IPS DF 6.9 (cell line): ENCODE measurements at regions not wholly inside any gene's neighbourhood (a gene's known extent, or its start where the extent isn't known, plus 50 kb on each side); places are given as distances from the start of the nearest gene placed in this dataset.

ENCODE experiments used
- DNase-seq: peaks from one replicate; pipeline ENCODE4 v3.0.0-alpha.2; 2013; ENCODE audit warnings: low read depth, low spot score
- H3K27ac ChIP-seq: one replicate; pipeline ENCODE4 v1.5.1; 2013; ENCODE audit warnings: low read length, control low read depth
- H3K27me3 ChIP-seq: 2 replicates; pipeline ENCODE4 v1.6.1; 2013; ENCODE audit warnings: mild to moderate bottlenecking, low read length; ENCODE audit not compliant: control insufficient read depth, insufficient read depth
- H3K36me3 ChIP-seq: 2 replicates; pipeline ENCODE4 v1.6.1; 2013; ENCODE audit warnings: low read length; ENCODE audit not compliant: control insufficient read depth, insufficient read depth
- H3K4me1 ChIP-seq: 2 replicates; pipeline ENCODE4 v1.6.1; 2013; ENCODE audit warnings: low read length; ENCODE audit not compliant: control insufficient read depth, insufficient read depth
- H3K4me3 ChIP-seq: 2 replicates; pipeline ENCODE4 v1.5.1; 2013; ENCODE audit warnings: mild to moderate bottlenecking, low read length
- H3K9me3 ChIP-seq: 2 replicates; pipeline ENCODE4 v1.6.1; 2013; ENCODE audit warnings: low read length, inconsistent platforms; ENCODE audit not compliant: control insufficient read depth, insufficient read depth
- WGBS: extraction: QIAGEN DNeasy Blood & Tissue Kit; methylation state at CpG from one replicate; pipeline ENCODE4 v1.1.7; 2013; ENCODE audit warnings: mixed read lengths, missing lambda C conversion rate; ENCODE audit not compliant: insufficient read length, insufficient coverage; 5-methylcytosine and 5-hydroxymethylcytosine counted together

GRCh38 chr10:123548770-123549169 is 117.4 kb upstream of the GPR26 start:
- no CpG with 5 or more reads among the region's 2 CpGs for WGBS
- H3K4me1 ChIP-seq, result peaks cover 2% of the 10 kb centered on the region; the same call in 1 of the 2 replicates
- no peaks in the 10 kb centered on the region for H3K9me3 ChIP-seq
- H3K27me3 ChIP-seq, result no peaks in the 10 kb centered on the region
- H3K36me3 ChIP-seq, result no peaks in the 10 kb centered on the region
- no peak overlapping the region for H3K27ac ChIP-seq
- DNase-seq, result no peak
- H3K4me3 ChIP-seq, result no peak overlapping the region

- Histone ChIP-seq H3K4me3 (no peak overlapping the region), H3K27ac (no peak overlapping the region), H3K4me1 (peaks cover 2% of the 10 kb centered on the region; the same call in 1 of the 2 replicates), H3K27me3 (no peaks in the 10 kb centered on the region), H3K36me3 (no peaks in the 10 kb centered on the region), H3K9me3 (no peaks in the 10 kb centered on the region)
- no CpG with 5 or more reads among the region's 7 CpGs for WGBS
- DNase-seq, result no peak
Observed at GRCh38 chr10:123549761-123550454, 116.2 kb upstream of the GPR26 start.

DNA sequence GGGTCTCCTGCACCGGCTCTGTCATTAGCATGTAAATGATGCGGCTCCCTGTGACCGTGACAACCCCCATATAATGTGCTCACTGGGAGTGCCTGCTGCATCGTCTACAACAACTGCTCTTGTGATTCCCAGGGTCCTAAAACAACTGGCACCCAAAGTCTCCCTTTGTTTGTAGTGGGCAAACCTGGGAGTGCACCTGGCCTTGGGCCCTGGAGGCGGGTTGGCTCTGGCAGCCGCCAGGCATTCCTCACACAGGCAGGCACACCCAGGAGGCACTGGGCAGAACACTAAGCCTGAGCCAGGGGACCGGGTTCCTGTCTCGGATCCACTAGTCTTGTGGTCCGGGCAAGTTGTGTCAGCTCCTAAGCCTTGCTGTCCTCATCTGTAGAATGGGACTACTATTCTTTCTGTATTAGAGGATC is 115.5 kb upstream of the GPR26 start:
- Histone ChIP-seq H3K9me3 (no peaks in the 10 kb centered on the region), H3K36me3 (no peaks in the 10 kb centered on the region), H3K27ac (no peak overlapping the region), H3K27me3 (no peaks in the 10 kb centered on the region), H3K4me3 (no peak overlapping the region), H3K4me1 (peaks cover 2% of the 10 kb centered on the region; the same call in 1 of the 2 replicates)
- WGBS, result no CpG with 5 or more reads among the region's 9 CpGs
- DNase-seq, result no peak

DNA sequence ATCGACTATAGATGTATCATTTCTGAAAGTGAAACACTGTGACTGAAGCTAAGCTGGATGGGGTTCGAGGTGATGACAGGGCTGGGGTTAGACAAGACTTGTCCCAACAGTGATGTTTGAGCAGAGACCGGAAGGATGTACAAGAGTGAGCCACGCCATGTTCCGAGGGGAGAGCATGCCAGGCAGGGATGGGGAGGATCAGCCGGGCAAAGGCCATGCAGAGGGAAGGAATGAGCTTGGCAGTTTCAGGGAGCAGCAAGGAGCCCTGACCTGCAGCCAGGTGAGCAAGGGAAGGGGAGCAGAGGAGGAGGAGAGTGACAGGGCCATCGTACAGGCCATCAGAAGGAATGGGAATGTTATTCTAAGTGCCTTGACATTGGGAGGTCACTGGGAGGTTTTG is 114.9 kb upstream of the GPR26 start:
- Histone ChIP-seq H3K9me3 (no peaks in the 10 kb centered on the region), H3K4me1 (peaks cover 2% of the 10 kb centered on the region; the same call in 1 of the 2 replicates), H3K4me3 (no peak overlapping the region), H3K36me3 (no peaks in the 10 kb centered on the region), H3K27ac (no peak overlapping the region), H3K27me3 (no peaks in the 10 kb centered on the region)
- no peak for DNase-seq
- no CpG with 5 or more reads among the region's 7 CpGs for WGBS

DNA sequence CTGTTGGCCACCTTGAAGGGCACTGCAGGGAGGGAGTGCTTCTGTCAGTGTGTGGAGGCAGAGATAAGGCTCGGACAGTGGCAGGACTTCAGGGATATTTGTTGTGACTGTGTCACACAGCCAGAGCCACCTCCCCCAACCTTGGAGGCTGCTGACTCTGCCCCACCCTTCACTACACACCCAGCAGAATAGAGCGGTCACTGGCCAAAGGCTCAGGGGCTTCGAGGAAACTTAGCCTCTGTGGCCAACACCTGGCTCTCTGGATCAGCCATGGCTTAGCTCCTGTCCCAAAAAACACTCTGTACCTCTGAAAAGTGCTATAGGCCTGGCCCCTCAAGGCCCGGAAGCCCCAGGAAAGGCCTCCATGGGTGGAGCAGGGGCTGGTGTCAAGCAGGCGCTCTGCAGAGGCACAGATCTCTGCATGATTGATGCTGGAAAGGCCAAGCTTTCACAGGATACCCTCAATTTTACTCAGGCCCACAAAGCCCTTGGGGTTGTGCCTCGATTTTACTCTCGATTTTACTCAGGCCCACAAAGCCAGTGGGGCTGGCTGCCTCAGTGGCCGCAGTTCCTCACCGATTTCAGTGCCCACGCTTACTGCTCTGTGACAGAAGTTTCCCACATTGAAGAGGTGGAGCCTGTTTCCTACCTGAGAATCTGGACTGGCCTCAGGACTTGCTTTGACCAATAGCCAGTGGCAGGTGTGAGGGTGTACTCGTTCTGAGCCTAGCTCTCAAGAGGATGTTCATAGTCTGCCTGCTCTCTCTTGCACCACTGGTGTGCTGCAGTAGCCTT is 113.2 kb upstream of the GPR26 start:
- Histone ChIP-seq H3K27me3 (no peaks in the 10 kb centered on the region), H3K4me3 (no peak overlapping the region), H3K36me3 (no peaks in the 10 kb centered on the region), H3K9me3 (no peaks in the 10 kb centered on the region), H3K27ac (no peak overlapping the region), H3K4me1 (peaks cover 2% of the 10 kb centered on the region; the same call in 1 of the 2 replicates)
- whole genome bisulfite sequencing, result no CpG with 5 or more reads among the region's 11 CpGs
- no peak for DNase-seq

- Histone ChIP-seq H3K4me1 (peaks cover 2% of the 10 kb centered on the region; the same call in 1 of the 2 replicates), H3K36me3 (no peaks in the 10 kb centered on the region), H3K9me3 (no peaks in the 10 kb centered on the region), H3K4me3 (no peak overlapping the region), H3K27ac (no peak overlapping the region), H3K27me3 (no peaks in the 10 kb centered on the region)
- no CpG with 5 or more reads among the region's 10 CpGs for WGBS
- no peak for DNase-seq
Observed at GRCh38 chr10:123553810-123554430, 112.2 kb upstream of the GPR26 start.

GRCh38 chr10:123554656-123555055 is 111.5 kb upstream of the GPR26 start:
- Histone ChIP-seq H3K4me3 (no peak overlapping the region), H3K9me3 (no peaks in the 10 kb centered on the region), H3K36me3 (no peaks in the 10 kb centered on the region), H3K4me1 (peaks cover 2% of the 10 kb centered on the region; the same call in 1 of the 2 replicates), H3K27ac (no peak overlapping the region), H3K27me3 (no peaks in the 10 kb centered on the region)
- no peak for DNase-seq
- WGBS, result no CpG with 5 or more reads among the region's 8 CpGs

DNA sequence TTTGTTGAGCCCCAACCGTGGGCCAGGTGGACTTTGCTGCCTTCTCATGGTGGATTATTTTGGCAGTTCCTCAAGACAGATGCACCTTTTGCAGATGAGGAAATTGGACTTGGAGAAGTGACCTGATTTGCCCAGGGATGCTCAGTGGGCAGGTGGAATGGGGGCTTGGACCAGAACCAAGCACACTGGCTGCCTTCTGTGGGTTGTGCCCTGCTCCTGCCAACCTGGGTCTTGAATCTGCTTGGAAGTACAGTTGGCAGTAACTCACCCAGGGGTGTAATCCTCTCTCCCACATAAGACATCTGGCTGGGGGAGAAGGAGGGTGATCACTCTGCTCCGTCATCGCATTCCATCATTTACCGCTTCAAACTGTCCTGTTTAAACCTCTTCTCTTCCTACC is 110.5 kb upstream of the GPR26 start:
- H3K36me3 ChIP-seq, result no peaks in the 10 kb centered on the region
- H3K27ac ChIP-seq, result no peak overlapping the region
- no peaks in the 10 kb centered on the region for H3K9me3 ChIP-seq
- H3K27me3 ChIP-seq, result no peaks in the 10 kb centered on the region
- DNase-seq, result no peak
- H3K4me1 ChIP-seq, result peaks cover 2% of the 10 kb centered on the region; the same call in 1 of the 2 replicates
- WGBS, result no CpG with 5 or more reads among the region's 4 CpGs
- no peak overlapping the region for H3K4me3 ChIP-seq

GRCh38 chr10:123556049-123556448 is 110.1 kb upstream of the GPR26 start:
- WGBS, result no CpG with 5 or more reads among the region's 7 CpGs
- Histone ChIP-seq H3K36me3 (no peaks in the 10 kb centered on the region), H3K9me3 (no peaks in the 10 kb centered on the region), H3K4me3 (no peak overlapping the region), H3K27me3 (no peaks in the 10 kb centered on the region), H3K4me1 (no peaks in the 10 kb centered on the region), H3K27ac (no peak overlapping the region)
- DNase-seq, result no peak

GRCh38 chr10:123556736-123557135 is 109.4 kb upstream of the GPR26 start:
- DNase-seq, result no peak
- H3K9me3 ChIP-seq, result no peaks in the 10 kb centered on the region
- no peaks in the 10 kb centered on the region for H3K27me3 ChIP-seq
- no peaks in the 10 kb centered on the region for H3K4me1 ChIP-seq
- H3K36me3 ChIP-seq, result no peaks in the 10 kb centered on the region
- no peak overlapping the region for H3K4me3 ChIP-seq
- no peak overlapping the region for H3K27ac ChIP-seq
- WGBS, result no CpG with 5 or more reads among the region's 16 CpGs
